ENCODE measurements at regions not wholly inside any gene's neighbourhood (a gene's known extent, or its start where the extent isn't known, plus 50 kb on each side); places are given as distances from the start of the nearest gene placed in this dataset.

GRCh38 chr2:117019357-117019756, 795.1 kb upstream of the DDX18 start:
- no peak overlapping the region for H3K27ac ChIP-seq (ENCODE audit: low read depth in 1 of 2, low read length in 2 of 2)
- no peaks in the 10 kb centered on the region for H3K27me3 ChIP-seq (ENCODE audit: control insufficient read depth in 4 of 4, insufficient read depth in 4 of 4, low read length in 3 of 4)
- TF ChIP-seq REST (IDR thresholded peaks at IDR 0.05): no peak
- no peak for TF ChIP-seq TAF1 (conservative IDR thresholded peaks at IDR 0.05)
- no peak for TF ChIP-seq ZBTB33 (IDR thresholded peaks at IDR 0.05)
- TF ChIP-seq RAD21 (IDR thresholded peaks at IDR 0.05): no peak
- TF ChIP-seq GABPA (IDR thresholded peaks at IDR 0.05 in 1 of 2, conservative IDR thresholded peaks at IDR 0.05 in 1 of 2): no peak
- TF ChIP-seq HNF4G (IDR thresholded peaks at IDR 0.05): no peak
- no peak for TF ChIP-seq FOXA2 (IDR thresholded peaks at IDR 0.05)
- TF ChIP-seq CTCF (IDR thresholded peaks at IDR 0.05; ENCODE audit: low read depth, low read length, missing input control): no peak
- no peak for TF ChIP-seq HNF4A (conservative IDR thresholded peaks at IDR 0.05)
- TF ChIP-seq ATF3 (IDR thresholded peaks at IDR 0.05): no peak
- no peak for TF ChIP-seq SP1 (IDR thresholded peaks at IDR 0.05)
- no peak for TF ChIP-seq FOXA1 (IDR thresholded peaks at IDR 0.05)
- no peak for TF ChIP-seq JUND (IDR thresholded peaks at IDR 0.05)
- no peak for TF ChIP-seq NR2F2 (IDR thresholded peaks at IDR 0.05)
- TF ChIP-seq YY1 (IDR thresholded peaks at IDR 0.05): no peak
- no peak for TF ChIP-seq EGR1 (IDR thresholded peaks at IDR 0.05; ENCODE audit: low read depth in 2 of 2)
- TF ChIP-seq RXRA (IDR thresholded peaks at IDR 0.05): no peak
- TF ChIP-seq MAX (IDR thresholded peaks at IDR 0.05): no peak
- no peak overlapping the region for H3K4me3 ChIP-seq (ENCODE audit: low read depth in 1 of 3, low read length in 3 of 3)
- 58% methylated on average over 1 of the region's 1 CpG for WGBS
- H3K9me3 ChIP-seq (ENCODE audit: control insufficient read depth in 4 of 4, low read length in 3 of 4): no peaks in the 10 kb centered on the region
- no peaks in the 10 kb centered on the region for H3K4me1 ChIP-seq (ENCODE audit: control insufficient read depth in 4 of 4, insufficient read depth in 4 of 4, low read length in 3 of 4)
- no peaks in the 10 kb centered on the region for H3K36me3 ChIP-seq (ENCODE audit: control insufficient read depth in 4 of 4, insufficient read depth in 3 of 4, low read depth in 1 of 4, low read length in 3 of 4)
- H3K9ac ChIP-seq (ENCODE audit: low read depth in 1 of 2, low read length in 2 of 2): no peak overlapping the region
- DNase-seq (ENCODE audit: low spot score): no peak

Data from liver (tissue), 8 donors.